ENCODE measurements at regions not wholly inside any gene's neighbourhood (a gene's known extent, or its start where the extent isn't known, plus 50 kb on each side); places are given as distances from the start of the nearest gene placed in this dataset.
A peak's percentile ranks its signal among the peaks of the same experiment; 100 is the strongest.

- no peak overlapping the region for H3K9ac ChIP-seq (ENCODE audit: extremely low read depth, insufficient read length, low read length)
- WGBS (ENCODE audit: extremely low coverage, insufficient read length, low lambda C conversion rate): no CpG with 5 or more reads among the region's 3 CpGs
- DNase-seq: peak; percentile 57
- no peak overlapping the region for H4K5ac ChIP-seq (ENCODE audit: insufficient read length, low read depth, low read length)
- H3K4ac ChIP-seq (ENCODE audit: low read depth, low read length): no peak overlapping the region
- no peak overlapping the region for H2AFZ ChIP-seq (ENCODE audit: low read length)
- peaks cover 10% of the 10 kb centered on the region in 2 experiments for H3K4me1 Mint-ChIP-seq
- no peak overlapping the region for H3K14ac ChIP-seq (ENCODE audit: insufficient read depth, low read length)
- H3K36me3 Mint-ChIP-seq (ENCODE audit: insufficient read depth in 1 of 3, low read depth in 3 of 3): peaks cover 6 to 16% (median 13%) of the 10 kb centered on the region in 3 experiments
- H2BK12ac ChIP-seq (ENCODE audit: insufficient read length, low read depth, low read length): no peak overlapping the region
- H2BK120ac ChIP-seq (ENCODE audit: low read depth, low read length, poor library complexity, severe bottlenecking): no peak overlapping the region
- H4K20me1 ChIP-seq (ENCODE audit: control insufficient read depth, insufficient read depth, insufficient read length): no peaks in the 10 kb centered on the region
- no peak overlapping the region for H3K56ac ChIP-seq (ENCODE audit: insufficient read length, low read depth, low read length)
- H2AK5ac ChIP-seq (ENCODE audit: insufficient read length, low read length): no peak overlapping the region
- H3K9me3 ChIP-seq (ENCODE audit: control insufficient read depth, low read depth, low read length): no peaks in the 10 kb centered on the region
- H3K18ac ChIP-seq (ENCODE audit: insufficient read length, low read depth, low read length): no peak overlapping the region
- peaks cover 4 to 12% of the 10 kb centered on the region in 2 experiments; a peak in 4 of 5 replicates for H3K9me3 Mint-ChIP-seq
- no peak overlapping the region; a peak in 1 of 7 replicates for H3K27ac Mint-ChIP-seq
- H3K27ac ChIP-seq (ENCODE audit: insufficient read length, low read depth, low read length): no peak overlapping the region
- H2BK15ac ChIP-seq (ENCODE audit: low read depth, low read length): no peak overlapping the region
- no peak overlapping the region for H4K8ac ChIP-seq (replicated peaks; ENCODE audit: insufficient read length, low read depth, low read length)
- no peaks in the 10 kb centered on the region for H3K79me2 ChIP-seq (ENCODE audit: insufficient read depth, low read length)
- no peak overlapping the region for H3T11ph ChIP-seq (ENCODE audit: low read length)
- no peak overlapping the region for H4K91ac ChIP-seq (ENCODE audit: insufficient read length, low read depth, low read length)
- H3K27me3 ChIP-seq (ENCODE audit: insufficient read depth, low read length): no peaks in the 10 kb centered on the region
- TF ChIP-seq CTCF (conservative IDR thresholded peaks at IDR 0.05): peak; percentile 34; the same call in 1 of the 3 replicates
- no peaks in the 10 kb centered on the region for H3K79me1 ChIP-seq (ENCODE audit: insufficient read depth, low read depth, low read length, poor library complexity, severe bottlenecking)
- H2BK20ac ChIP-seq (ENCODE audit: low read depth, low read length, poor library complexity, severe bottlenecking): no peak overlapping the region
- H3K4me3 Mint-ChIP-seq: no peak overlapping the region
- H3K23ac ChIP-seq (ENCODE audit: insufficient read length, low read depth, low read length): no peak overlapping the region
- H2BK5ac ChIP-seq (ENCODE audit: insufficient read length, low read length): no peak overlapping the region
- H3K23me2 ChIP-seq (ENCODE audit: insufficient read length, low read depth, low read length, poor library complexity, severe bottlenecking): no peaks in the 10 kb centered on the region
- no peaks in the 10 kb centered on the region; the same call in 1 of the 2 replicates for H3K27me3 Mint-ChIP-seq (ENCODE audit: low read depth)
- H3K4me1 ChIP-seq (ENCODE audit: insufficient read depth, low read length): no peaks in the 10 kb centered on the region
- no peak overlapping the region for H3K4me2 ChIP-seq (ENCODE audit: insufficient read depth, insufficient read length, low read length)
Observed at GRCh38 chr2:156005999-156006712, 326.4 kb downstream of the NR4A2 start.

Measured in H9 (cell line).